IMR-90 (cell line): ENCODE measurements at regions not wholly inside any gene's neighbourhood (a gene's known extent, or its start where the extent isn't known, plus 50 kb on each side); places are given as distances from the start of the nearest gene placed in this dataset.

Experiments used
- ATAC-seq: fragments of 200-7000 bp; cut with Tn5 transposase; 2 replicates; pipeline ENCODE4 v1.9.1; 2020; ENCODE audit warnings: low read depth, mild to moderate bottlenecking, moderate library complexity
- BruUV-seq: library from RNA; stranded (reverse); fragments of 400-500 nt; replicated peaks from 2 replicates; lab custom pipeline; 2021; lab: Mats Ljungman, UMichigan
- CTCF ChIA-PET: fragments of 300-600 bp; formaldehyde crosslinking; extraction: SDS; loops from one replicate; lab custom pipeline; 2021; ENCODE audit warnings: antibody characterized with exemption; lab: Yijun Ruan, JAX
- POLR2A ChIA-PET: fragments of 300-600 bp; sonication (Branson Sonifier 250); formaldehyde crosslinking; loops from one replicate; lab custom pipeline; 2022; ENCODE audit warnings: antibody characterized with exemption; ENCODE audit not compliant: unreplicated experiment; lab: Charles Lee
- DNase-seq: peaks from one replicate; pipeline ENCODE4 v3.0.0; 2013
- H2AFZ ChIP-seq: replicated peaks from 2 replicates; pipeline ENCODE3; 2013; ENCODE audit warnings: low read length, mild to moderate bottlenecking; ENCODE audit not compliant: poor library complexity
- H2AK5ac ChIP-seq: 2 replicates; pipeline ENCODE4 v1.6.1; 2013; ENCODE audit warnings: low read depth, low read length, inconsistent platforms
- H2AK9ac ChIP-seq: replicated peaks from 2 replicates; pipeline ENCODE3; 2013; ENCODE audit warnings: mild to moderate bottlenecking, low read depth, low read length, moderate library complexity; ENCODE audit not compliant: poor library complexity
- H2BK120ac ChIP-seq: 2 replicates; pipeline ENCODE4 v1.6.1; 2013; ENCODE audit warnings: low read depth, low read length, inconsistent platforms
- H2BK15ac ChIP-seq: 3 replicates; pipeline ENCODE4 v1.6.1; 2013; ENCODE audit warnings: low read depth, low read length, inconsistent platforms
- H2BK20ac ChIP-seq: 2 replicates; pipeline ENCODE4 v1.6.1; 2013; ENCODE audit warnings: low read depth, mild to moderate bottlenecking, inconsistent platforms, low read length, moderate library complexity
- H2BK5ac ChIP-seq: 2 replicates; pipeline ENCODE4 v1.6.1; 2013; ENCODE audit warnings: mild to moderate bottlenecking, low read depth, low read length, inconsistent platforms; ENCODE audit not compliant: poor library complexity, severe bottlenecking
- H3K14ac ChIP-seq: replicated peaks from 2 replicates; pipeline ENCODE4 v1.6.1; 2013; ENCODE audit warnings: low read depth, low read length, inconsistent platforms
- H3K18ac ChIP-seq: 2 replicates; pipeline ENCODE4 v1.6.1; 2013; ENCODE audit warnings: low read depth, low read length, control low read depth
- H3K23ac ChIP-seq: 2 replicates; pipeline ENCODE4 v1.6.1; 2013; ENCODE audit warnings: low read depth, low read length, inconsistent platforms
- H3K27ac ChIP-seq: 2 replicates; pipeline ENCODE4 v1.5.1; 2013; ENCODE audit warnings: mild to moderate bottlenecking, control low read depth, low read length; ENCODE audit not compliant: insufficient read depth
- H3K27me3 ChIP-seq: 2 replicates; pipeline ENCODE4 v1.6.1; 2013; ENCODE audit warnings: low read length; ENCODE audit not compliant: control insufficient read depth, insufficient read depth
- H3K36me3 ChIP-seq: 2 replicates; pipeline ENCODE4 v1.6.1; 2013; ENCODE audit warnings: low read length, mixed read lengths; ENCODE audit not compliant: control insufficient read depth, insufficient read depth
- H3K4ac ChIP-seq: 2 replicates; pipeline ENCODE4 v1.6.1; 2013; ENCODE audit warnings: low read depth, low read length, inconsistent platforms
- H3K4me1 ChIP-seq: 2 replicates; pipeline ENCODE4 v1.6.1; 2013; ENCODE audit warnings: low read length, mixed read lengths; ENCODE audit not compliant: control insufficient read depth, insufficient read depth
- H3K4me2 ChIP-seq: 2 replicates; pipeline ENCODE4 v1.6.1; 2013; ENCODE audit warnings: low read depth, mild to moderate bottlenecking, control low read depth, low read length, moderate library complexity
- H3K4me3 ChIP-seq: 2 replicates; pipeline ENCODE4 v1.5.1; 2013; ENCODE audit warnings: low read depth, mild to moderate bottlenecking, control low read depth, low read length, moderate library complexity; ENCODE audit not compliant: insufficient read depth
- H3K56ac ChIP-seq: 2 replicates; pipeline ENCODE4 v1.6.1; 2013; ENCODE audit warnings: low read length, inconsistent platforms; ENCODE audit not compliant: insufficient read depth; ENCODE audit errors: extremely low read depth
- H3K79me1 ChIP-seq, 2 experiments: 2 replicates each; pipeline ENCODE4 v1.6.1; 2013; ENCODE audit warnings: low read length in 2 of 2, inconsistent platforms in 1 of 2, low read depth in 1 of 2
- H3K9ac ChIP-seq: 2 replicates; pipeline ENCODE4 v1.6.1; 2013; ENCODE audit warnings: low read depth, low read length, control low read depth
- H3K9me1 ChIP-seq: 2 replicates; pipeline ENCODE4 v1.6.1; 2013; ENCODE audit warnings: low read length, inconsistent platforms; ENCODE audit not compliant: insufficient read depth
- H3K9me3 ChIP-seq: 2 replicates; pipeline ENCODE4 v1.6.1; 2013; ENCODE audit warnings: low read length; ENCODE audit not compliant: control insufficient read depth, insufficient read depth
- H4K20me1 ChIP-seq: 2 replicates; pipeline ENCODE4 v1.6.1; 2013; ENCODE audit warnings: low read length, inconsistent platforms; ENCODE audit not compliant: insufficient read depth
- H4K5ac ChIP-seq: 2 replicates; pipeline ENCODE4 v1.6.1; 2013; ENCODE audit warnings: mild to moderate bottlenecking, low read depth, low read length, control low read depth
- H4K8ac ChIP-seq, 2 experiments: 2 replicates each; pipeline ENCODE4 v1.6.1; 2013; ENCODE audit warnings: low read depth in 2 of 2, low read length in 2 of 2, control low read depth in 1 of 2, inconsistent platforms in 1 of 2
- H4K91ac ChIP-seq: 2 replicates; pipeline ENCODE4 v1.6.1; 2013; ENCODE audit warnings: low read depth, low read length, inconsistent platforms; ENCODE audit not compliant: insufficient read depth
- CEBPB ChIP-seq: IDR thresholded peaks from 2 replicates; pipeline ENCODE4 v1.6.1; 2012; ENCODE audit warnings: low read depth, low read length, improper control_type of control experiment
- CHD1 ChIP-seq: IDR thresholded peaks from 2 replicates; pipeline ENCODE4 v1.6.1; 2012; ENCODE audit warnings: low read depth, low read length, improper control_type of control experiment
- MAFK ChIP-seq: IDR thresholded peaks from 2 replicates; pipeline ENCODE4 v1.6.1; 2012; ENCODE audit warnings: low read depth, low read length, improper control_type of control experiment
- MAZ ChIP-seq: IDR thresholded peaks from 2 replicates; pipeline ENCODE4 v1.6.1; 2012; ENCODE audit warnings: low read depth, mild to moderate bottlenecking, low read length, improper control_type of control experiment, moderate library complexity, borderline replicate concordance
- MXI1 ChIP-seq: IDR thresholded peaks from 2 replicates; pipeline ENCODE4 v1.6.1; 2012; ENCODE audit warnings: low read depth, mild to moderate bottlenecking, low read length, moderate library complexity, borderline replicate concordance
- NFE2L2 ChIP-seq: fragments of 150-350 bp; IDR thresholded peaks from 2 replicates; pipeline ENCODE4 v1.6.1; 2016; ENCODE audit warnings: low read depth, mild to moderate bottlenecking, low read length
- POLR2A ChIP-seq: IDR thresholded peaks from 2 replicates; pipeline ENCODE4 v1.6.1; 2012; ENCODE audit warnings: mild to moderate bottlenecking, low read depth, low read length
- RAD21 ChIP-seq: IDR thresholded peaks from 2 replicates; pipeline ENCODE4 v1.6.1; 2012; ENCODE audit warnings: low read length, improper control_type of control experiment
- RCOR1 ChIP-seq: IDR thresholded peaks from 2 replicates; pipeline ENCODE4 v1.6.1; 2012; ENCODE audit warnings: mild to moderate bottlenecking, low read length, improper control_type of control experiment; ENCODE audit not compliant: insufficient replicate concordance
- RFX5 ChIP-seq: IDR thresholded peaks from 2 replicates; pipeline ENCODE4 v1.8.0; 2012; ENCODE audit warnings: low read depth, mild to moderate bottlenecking, low read length, moderate library complexity
- SMC3 ChIP-seq: fragments of 150-350 bp; IDR thresholded peaks from 2 replicates; pipeline ENCODE4 v1.6.1; 2016; ENCODE audit warnings: low read depth, mild to moderate bottlenecking, antibody characterized with exemption, low read length, moderate library complexity
- dilution Hi-C: fragments of 300-500 bp; cut with HindIII; formaldehyde crosslinking; loops from one replicate; pipeline ENCODE4 v1.14.3; 2018; ENCODE audit warnings: low sequenced_read_pairs; ENCODE audit not compliant: unreplicated experiment
- in situ Hi-C: fragments of 300-500 bp; cut with MboI; formaldehyde crosslinking; loops from 3 replicates; pipeline ENCODE4 v1.14.3; 2019; ENCODE audit warnings: low sequenced_read_pairs, inconsistent platforms, mixed read lengths
- intact Hi-C: fragments of 100-400 bp; cut with micrococcal nuclease; formaldehyde crosslinking; loops from 2 replicates; pipeline ENCODE4 v1.10.0; 2022
- TF ChIP-seq, protein P1 (sequence below): fragments of 150-350 bp; IDR thresholded peaks from 2 replicates; pipeline ENCODE4 v1.6.1; 2017; ENCODE audit warnings: mild to moderate bottlenecking, antibody characterized with exemption, low read length, low read depth
- TF ChIP-seq, protein P2 (sequence below): conservative IDR thresholded peaks from 2 replicates; pipeline ENCODE4 v1.5.1; 2012; ENCODE audit warnings: mild to moderate bottlenecking, low read depth, low read length, improper control_type of control experiment
- TF ChIP-seq, protein P3 (sequence below): fragments of 150-350 bp; IDR thresholded peaks from 2 replicates; pipeline ENCODE4 v1.6.1; 2016; ENCODE audit warnings: low read depth, mild to moderate bottlenecking, low read length, moderate library complexity, borderline replicate concordance

DNA sequence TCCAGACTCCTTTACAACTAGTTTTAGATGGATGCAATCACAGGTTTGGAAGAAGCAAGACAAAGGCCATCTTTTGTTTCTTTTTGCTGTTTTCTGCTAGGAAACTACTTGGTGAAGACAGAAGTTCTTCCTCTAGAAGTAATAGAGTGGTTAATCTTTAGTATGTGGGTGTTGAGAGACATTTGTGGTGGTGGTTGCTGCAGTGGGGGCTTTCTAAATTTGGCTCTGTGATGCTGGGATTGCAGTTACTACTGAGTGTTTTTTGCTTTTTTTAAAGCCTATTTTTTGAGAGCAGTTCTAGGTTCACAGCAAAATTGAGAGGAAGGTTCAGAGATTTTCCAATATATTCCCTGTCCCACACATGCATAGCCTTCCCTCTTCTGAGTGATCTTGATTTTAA is 120.0 kb downstream of the AASDHPPT start:
- Histone ChIP-seq H2AFZ (no peak overlapping the region), H2BK120ac (no peak overlapping the region), H2AK5ac (no peak overlapping the region), H2BK5ac (no peak overlapping the region), H3K9me1 (no peaks in the 10 kb centered on the region), H3K14ac (no peak overlapping the region), H3K56ac (no peak overlapping the region), H4K5ac (no peak overlapping the region), H3K27me3 (no peaks in the 10 kb centered on the region), H3K27ac (no peak overlapping the region), H3K36me3 (no peaks in the 10 kb centered on the region), H3K4me2 (no peak overlapping the region), H2AK9ac (no peak overlapping the region), H3K9me3 (no peaks in the 10 kb centered on the region), H4K8ac (no peak overlapping the region), H2BK15ac (no peak overlapping the region), H3K23ac (no peak overlapping the region), H4K91ac (no peak overlapping the region), H3K79me1 (no peaks in the 10 kb centered on the region), H2BK20ac (no peak overlapping the region), H3K9ac (no peak overlapping the region), H4K20me1 (no peaks in the 10 kb centered on the region), H3K4ac (no peak overlapping the region), H3K4me3 (no peak overlapping the region), H3K18ac (no peak overlapping the region), H3K4me1 (no peaks in the 10 kb centered on the region)
- TF ChIP-seq, protein P1, sequence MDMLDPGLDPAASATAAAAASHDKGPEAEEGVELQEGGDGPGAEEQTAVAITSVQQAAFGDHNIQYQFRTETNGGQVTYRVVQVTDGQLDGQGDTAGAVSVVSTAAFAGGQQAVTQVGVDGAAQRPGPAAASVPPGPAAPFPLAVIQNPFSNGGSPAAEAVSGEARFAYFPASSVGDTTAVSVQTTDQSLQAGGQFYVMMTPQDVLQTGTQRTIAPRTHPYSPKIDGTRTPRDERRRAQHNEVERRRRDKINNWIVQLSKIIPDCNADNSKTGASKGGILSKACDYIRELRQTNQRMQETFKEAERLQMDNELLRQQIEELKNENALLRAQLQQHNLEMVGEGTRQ, result no peak
- TF ChIP-seq, protein P2, sequence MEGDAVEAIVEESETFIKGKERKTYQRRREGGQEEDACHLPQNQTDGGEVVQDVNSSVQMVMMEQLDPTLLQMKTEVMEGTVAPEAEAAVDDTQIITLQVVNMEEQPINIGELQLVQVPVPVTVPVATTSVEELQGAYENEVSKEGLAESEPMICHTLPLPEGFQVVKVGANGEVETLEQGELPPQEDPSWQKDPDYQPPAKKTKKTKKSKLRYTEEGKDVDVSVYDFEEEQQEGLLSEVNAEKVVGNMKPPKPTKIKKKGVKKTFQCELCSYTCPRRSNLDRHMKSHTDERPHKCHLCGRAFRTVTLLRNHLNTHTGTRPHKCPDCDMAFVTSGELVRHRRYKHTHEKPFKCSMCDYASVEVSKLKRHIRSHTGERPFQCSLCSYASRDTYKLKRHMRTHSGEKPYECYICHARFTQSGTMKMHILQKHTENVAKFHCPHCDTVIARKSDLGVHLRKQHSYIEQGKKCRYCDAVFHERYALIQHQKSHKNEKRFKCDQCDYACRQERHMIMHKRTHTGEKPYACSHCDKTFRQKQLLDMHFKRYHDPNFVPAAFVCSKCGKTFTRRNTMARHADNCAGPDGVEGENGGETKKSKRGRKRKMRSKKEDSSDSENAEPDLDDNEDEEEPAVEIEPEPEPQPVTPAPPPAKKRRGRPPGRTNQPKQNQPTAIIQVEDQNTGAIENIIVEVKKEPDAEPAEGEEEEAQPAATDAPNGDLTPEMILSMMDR, result no peak
- TF ChIP-seq POLR2A (no peak), CEBPB (no peak), MAZ (no peak), CHD1 (no peak), SMC3 (no peak), RAD21 (no peak), MXI1 (no peak), NFE2L2 (no peak), RFX5 (no peak), RCOR1 (no peak), MAFK (no peak)
- TF ChIP-seq, protein P3, sequence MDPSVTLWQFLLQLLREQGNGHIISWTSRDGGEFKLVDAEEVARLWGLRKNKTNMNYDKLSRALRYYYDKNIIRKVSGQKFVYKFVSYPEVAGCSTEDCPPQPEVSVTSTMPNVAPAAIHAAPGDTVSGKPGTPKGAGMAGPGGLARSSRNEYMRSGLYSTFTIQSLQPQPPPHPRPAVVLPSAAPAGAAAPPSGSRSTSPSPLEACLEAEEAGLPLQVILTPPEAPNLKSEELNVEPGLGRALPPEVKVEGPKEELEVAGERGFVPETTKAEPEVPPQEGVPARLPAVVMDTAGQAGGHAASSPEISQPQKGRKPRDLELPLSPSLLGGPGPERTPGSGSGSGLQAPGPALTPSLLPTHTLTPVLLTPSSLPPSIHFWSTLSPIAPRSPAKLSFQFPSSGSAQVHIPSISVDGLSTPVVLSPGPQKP, result no peak
- ATAC-seq (no peak), DNase-seq (no peak)
- intact Hi-C loops, result no loop called here
- dilution Hi-C loops, result no loop called here
- ChIA-PET CTCF (no interaction called here), POLR2A (no interaction called here)
- in situ Hi-C loops, result no loop called here
- no TSS peak for BruUV-seq
